OCI-M2 (cell line): ENCODE measurements at regions not wholly inside any gene's neighbourhood (a gene's known extent, or its start where the extent isn't known, plus 50 kb on each side); places are given as distances from the start of the nearest gene placed in this dataset.
"Not testable (repeated sequence)": the region's sequence is repeated elsewhere in the genome, so short reads cannot be mapped to it uniquely, and the experiment has no call there.

Experiments
- DNase-seq: peaks from one replicate; lab custom pipeline; 2025; ENCODE audit not compliant: unreplicated experiment; lab: John Stamatoyannopoulos, UW

- no peak for DNase-seq
These were observed 446.8 kb downstream of the TMEM135 start for GRCh38 chr11:87484566-87484965.

GRCh38 chr11:87477321-87477720 lies 439.6 kb downstream of the TMEM135 start:
- no peak for DNase-seq

- DNase-seq, result no peak
These were observed 435.4 kb downstream of the TMEM135 start for GRCh38 chr11:87473174-87473573.

- DNase-seq, result no peak
These were observed 428.5 kb downstream of the TMEM135 start for GRCh38 chr11:87466223-87466622.

GRCh38 chr11:87465716-87466115 lies 428.0 kb downstream of the TMEM135 start:
- no peak for DNase-seq

- no peak for DNase-seq
These were observed 425.9 kb downstream of the TMEM135 start for GRCh38 chr11:87463486-87464102.

- no peak for DNase-seq
These were observed 424.4 kb downstream of the TMEM135 start for GRCh38 chr11:87462171-87462570.

GRCh38 chr11:87460842-87461637 lies 423.3 kb downstream of the TMEM135 start:
- DNase-seq, result no peak

- DNase-seq, result no peak
These were observed 422.5 kb downstream of the TMEM135 start for GRCh38 chr11:87460279-87460678.

- no peak for DNase-seq
These were observed 421.6 kb downstream of the TMEM135 start for GRCh38 chr11:87459351-87459750.

- no peak for DNase-seq
These were observed 418.8 kb downstream of the TMEM135 start for GRCh38 chr11:87456499-87456898.

- DNase-seq, result no peak
These were observed 417.4 kb downstream of the TMEM135 start for GRCh38 chr11:87455180-87455579.

GRCh38 chr11:87454241-87454640 lies 416.5 kb downstream of the TMEM135 start:
- DNase-seq, result no peak

GRCh38 chr11:87453531-87454089 lies 415.9 kb downstream of the TMEM135 start:
- DNase-seq, result no peak

GRCh38 chr11:87452025-87452424 lies 414.3 kb downstream of the TMEM135 start:
- DNase-seq, result not testable (repeated sequence)

GRCh38 chr11:87451395-87451794 lies 413.7 kb downstream of the TMEM135 start:
- DNase-seq, result no peak

- DNase-seq, result no peak
These were observed 409.9 kb downstream of the TMEM135 start for GRCh38 chr11:87447606-87448005.

- no peak for DNase-seq
These were observed 407.3 kb downstream of the TMEM135 start for GRCh38 chr11:87444993-87445392.

- DNase-seq, result no peak
These were observed 406.0 kb downstream of the TMEM135 start for GRCh38 chr11:87443707-87444106.

GRCh38 chr11:87440076-87440770 lies 402.5 kb downstream of the TMEM135 start:
- DNase-seq, result no peak

GRCh38 chr11:87438416-87438815 lies 400.7 kb downstream of the TMEM135 start:
- DNase-seq, result no peak

GRCh38 chr11:87437844-87438223 lies 400.1 kb downstream of the TMEM135 start:
- no peak for DNase-seq
